ENCODE measurements at regions not wholly inside any gene's neighbourhood (a gene's known extent, or its start where the extent isn't known, plus 50 kb on each side); places are given as distances from the start of the nearest gene placed in this dataset.

- DNase-seq: peak; percentile 69
Measured at GRCh38 chr5:5615569-5615968, 193.1 kb downstream of the ICE1 start.

- peak; percentile 21 for DNase-seq
Measured at GRCh38 chr5:5613261-5613990, 190.9 kb downstream of the ICE1 start.

GRCh38 chr5:5612096-5612495, 189.6 kb downstream of the ICE1 start:
- no peak for DNase-seq

GRCh38 chr5:5609935-5610334, 187.5 kb downstream of the ICE1 start:
- DNase-seq: no peak

GRCh38 chr5:5605170-5605764, 182.8 kb downstream of the ICE1 start:
- no peak for DNase-seq

- DNase-seq: no peak
Measured at GRCh38 chr5:5602554-5602953, 180.1 kb downstream of the ICE1 start.

- peak; percentile 82 for DNase-seq
Measured at GRCh38 chr5:5598547-5599113, 176.2 kb downstream of the ICE1 start.

GRCh38 chr5:5593391-5593790, 170.9 kb downstream of the ICE1 start:
- no peak for DNase-seq

- DNase-seq: no peak
Measured at GRCh38 chr5:5592541-5592940, 170.1 kb downstream of the ICE1 start.

GRCh38 chr5:5591567-5591966, 169.1 kb downstream of the ICE1 start:
- DNase-seq: peak; percentile 22

GRCh38 chr5:5589857-5590256, 167.4 kb downstream of the ICE1 start:
- DNase-seq: no peak

- peak; percentile 58 for DNase-seq
Measured at GRCh38 chr5:5588887-5589826, 166.7 kb downstream of the ICE1 start.

GRCh38 chr5:5588386-5588785, 165.9 kb downstream of the ICE1 start:
- peak; percentile 26 for DNase-seq

- no peak for DNase-seq
Measured at GRCh38 chr5:5587474-5587873, 165.0 kb downstream of the ICE1 start.

- DNase-seq: peak; percentile 13
Measured at GRCh38 chr5:5586721-5587120, 164.2 kb downstream of the ICE1 start.

- DNase-seq: peak; percentile 92
Measured at GRCh38 chr5:5585751-5586341, 163.4 kb downstream of the ICE1 start.

GRCh38 chr5:5584751-5585150, 162.3 kb downstream of the ICE1 start:
- DNase-seq: peak; percentile 46

GRCh38 chr5:5584236-5584745, 161.8 kb downstream of the ICE1 start:
- DNase-seq: peak; percentile 32

- no peak for DNase-seq
Measured at GRCh38 chr5:5583832-5584231, 161.4 kb downstream of the ICE1 start.

- DNase-seq: no peak
Measured at GRCh38 chr5:5583023-5583765, 160.7 kb downstream of the ICE1 start.

GRCh38 chr5:5581080-5581479, 158.6 kb downstream of the ICE1 start:
- DNase-seq: no peak

- DNase-seq: peak; percentile 57
Measured at GRCh38 chr5:5576744-5577143, 154.3 kb downstream of the ICE1 start.
